Endothelial cell of hepatic sinusoid (primary cell): ENCODE measurements at regions not wholly inside any gene's neighbourhood (a gene's known extent, or its start where the extent isn't known, plus 50 kb on each side); places are given as distances from the start of the nearest gene placed in this dataset.
"Not testable (repeated sequence)": the region's sequence is repeated elsewhere in the genome, so short reads cannot be mapped to it uniquely, and the experiment has no call there.

ENCODE experiments used
- in situ Hi-C: cut with HindIII; loops from 2 replicates; pipeline ENCODE4 v1.10.0; 2017; ENCODE audit warnings: low sequenced_read_pairs

DNA sequence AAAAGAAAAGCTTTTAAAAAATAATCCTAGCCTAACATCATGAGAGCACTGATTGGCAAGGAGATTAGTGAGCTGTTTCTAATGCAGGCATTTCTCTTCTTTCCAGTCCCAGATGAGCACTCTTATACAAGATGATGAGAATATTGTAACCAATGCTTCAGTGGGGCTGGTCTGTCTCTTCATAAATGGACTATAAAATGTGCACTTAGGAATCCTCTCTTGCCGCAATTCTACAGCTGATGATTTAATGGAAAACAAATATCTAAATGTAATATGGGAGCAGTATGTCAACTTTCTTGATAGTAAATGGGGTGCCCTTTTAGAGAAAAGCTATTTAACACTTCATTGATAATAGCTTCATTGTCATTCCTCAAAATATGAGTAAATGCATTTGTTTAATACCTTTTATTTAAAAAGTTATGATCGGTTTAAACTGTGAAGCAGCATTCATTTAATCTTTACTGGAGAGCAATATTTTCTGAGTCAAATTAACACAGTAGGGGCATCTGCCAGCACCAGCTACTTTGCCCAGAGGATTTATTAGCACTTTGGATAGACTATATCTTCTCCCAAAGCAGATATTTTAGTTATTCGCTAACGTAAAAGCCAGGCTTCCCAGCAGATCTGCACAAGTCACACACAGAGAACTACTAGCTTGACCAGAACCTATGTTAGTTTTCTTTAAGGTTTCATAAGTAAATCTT, 985.9 kb downstream of the DIPK2A start:
- in situ Hi-C loops: no loop called here

DNA sequence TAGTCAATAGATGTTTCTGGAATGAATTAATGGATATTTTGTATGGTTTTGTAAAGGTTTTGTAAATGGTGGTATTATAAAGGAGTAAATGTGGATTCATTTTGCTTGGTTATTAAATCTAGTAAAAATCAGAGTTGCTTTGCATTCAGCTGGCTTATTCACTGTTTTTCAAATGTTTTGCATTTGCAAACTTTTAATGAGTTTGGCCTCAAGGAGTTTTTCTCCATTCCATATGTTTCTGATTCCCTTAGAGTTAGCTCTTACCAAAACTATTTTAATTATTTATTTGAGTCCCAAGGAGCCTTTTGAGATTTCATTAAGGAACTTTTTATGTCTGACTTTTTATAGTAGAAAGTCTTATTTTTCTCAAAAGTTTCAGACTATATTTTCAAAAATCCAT, 992.2 kb downstream of the DIPK2A start:
- in situ Hi-C loops: no loop called here

GRCh38 chr3:144966560-144966959, 994.9 kb downstream of the DIPK2A start:
- in situ Hi-C loops: no loop called here

- in situ Hi-C loops: no loop called here
Observed at GRCh38 chr3:144968750-144969350, 997.2 kb downstream of the DIPK2A start.

DNA sequence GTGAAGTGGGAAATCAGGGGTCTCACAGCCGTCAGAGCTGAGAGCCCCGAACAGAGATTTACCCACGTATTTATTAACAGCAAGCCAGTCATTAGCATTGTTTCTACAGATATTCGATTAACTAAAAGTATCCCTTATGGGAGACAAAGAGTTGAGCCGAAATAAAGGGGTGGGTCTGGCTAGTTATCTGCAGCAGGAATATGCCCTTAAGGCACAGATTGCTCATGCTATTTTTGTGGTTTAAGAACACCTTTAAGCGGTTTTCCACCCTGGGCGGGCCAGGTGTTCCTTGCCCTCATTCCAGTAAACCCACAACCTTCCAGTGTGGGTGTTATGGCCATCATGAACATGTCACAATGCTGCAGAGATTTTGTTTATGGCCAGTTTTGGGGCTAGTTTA, 1012.9 kb downstream of the DIPK2A start:
- in situ Hi-C loops: not testable (repeated sequence)

DNA sequence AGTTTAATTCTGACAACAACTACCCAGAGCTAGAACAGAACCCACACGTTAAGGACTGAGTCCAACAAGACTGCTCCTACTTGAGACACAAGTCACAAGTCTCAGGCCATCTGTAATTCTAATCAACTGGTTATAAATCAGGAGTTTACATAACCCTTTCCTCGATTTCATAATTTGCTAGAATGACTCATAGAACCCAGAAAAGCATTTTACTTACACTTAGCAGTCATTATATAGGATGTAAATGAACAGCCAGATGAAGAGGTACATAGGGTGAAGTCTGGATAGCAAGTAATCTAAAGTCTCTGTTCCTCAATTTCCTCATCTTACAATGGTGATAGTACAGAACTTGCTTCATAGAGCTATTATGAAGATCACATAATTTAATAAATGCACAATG, 1018.2 kb downstream of the DIPK2A start:
- in situ Hi-C loops: no loop called here

- in situ Hi-C loops: no loop called here
Observed at GRCh38 chr3:144995856-144996255, 1024.2 kb downstream of the DIPK2A start.

DNA sequence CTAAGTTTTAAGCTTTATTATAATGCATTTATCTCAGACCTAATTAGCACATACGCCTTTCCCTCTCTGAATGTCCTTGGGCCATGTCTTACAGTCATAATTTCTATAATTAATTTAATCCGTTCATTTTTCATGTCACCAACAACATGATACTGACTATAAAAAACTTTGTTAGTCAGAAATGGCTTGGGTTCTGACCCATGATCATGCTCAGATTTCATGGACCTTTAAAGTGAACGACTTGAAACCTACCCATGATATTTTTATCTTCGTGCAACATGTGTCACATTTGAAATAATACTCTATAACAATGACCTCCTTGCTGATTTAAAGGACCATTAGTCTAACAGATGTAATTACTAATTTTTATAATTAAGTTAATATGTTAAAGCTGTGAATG, 1033.8 kb downstream of the DIPK2A start:
- in situ Hi-C loops: no loop called here

DNA sequence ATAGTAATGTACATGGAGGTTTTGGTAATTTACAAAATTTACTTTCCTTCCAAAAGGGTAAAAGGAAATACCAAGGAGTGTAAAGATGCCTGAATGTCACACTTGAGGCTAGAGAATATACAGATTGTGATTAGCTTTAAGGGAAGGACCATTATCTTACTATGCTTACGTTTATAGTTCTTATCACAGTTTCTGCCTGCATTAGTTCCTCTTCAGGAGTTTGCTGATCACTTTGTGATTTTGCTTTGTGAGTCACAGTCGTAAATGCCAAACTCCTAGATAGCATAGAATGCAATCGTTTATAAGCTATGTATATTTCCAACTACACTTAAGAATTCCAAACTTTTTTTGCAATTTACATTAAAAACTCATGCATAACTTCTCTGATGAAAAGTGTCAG, 1034.6 kb downstream of the DIPK2A start:
- in situ Hi-C loops: no loop called here

- in situ Hi-C loops: no loop called here
Observed at GRCh38 chr3:145013931-145014330, 1042.3 kb downstream of the DIPK2A start.

GRCh38 chr3:145015253-145015652, 1043.6 kb downstream of the DIPK2A start:
- in situ Hi-C loops: no loop called here

GRCh38 chr3:145017959-145018358, 1046.3 kb downstream of the DIPK2A start:
- in situ Hi-C loops: no loop called here

GRCh38 chr3:145022447-145022846, 1050.8 kb downstream of the DIPK2A start:
- in situ Hi-C loops: no loop called here

DNA sequence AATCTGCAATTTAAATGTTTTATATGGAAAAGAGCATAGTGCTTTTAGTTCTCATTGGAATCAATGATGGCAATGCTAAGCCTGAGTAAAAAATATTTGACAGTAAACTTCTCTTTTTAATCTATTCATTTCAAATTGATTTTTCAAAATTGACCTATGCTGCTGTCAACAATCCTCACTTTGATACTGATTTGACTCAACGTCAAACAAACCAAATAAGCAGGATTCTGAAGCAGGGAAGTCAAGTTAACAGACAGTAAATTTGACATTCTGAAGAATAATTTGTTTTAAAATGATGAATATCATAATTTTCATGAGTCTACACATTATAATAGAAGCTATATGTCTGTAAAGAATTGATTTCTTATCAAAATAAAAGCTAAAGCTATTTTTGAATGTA, 1053.1 kb downstream of the DIPK2A start:
- in situ Hi-C loops: no loop called here

DNA sequence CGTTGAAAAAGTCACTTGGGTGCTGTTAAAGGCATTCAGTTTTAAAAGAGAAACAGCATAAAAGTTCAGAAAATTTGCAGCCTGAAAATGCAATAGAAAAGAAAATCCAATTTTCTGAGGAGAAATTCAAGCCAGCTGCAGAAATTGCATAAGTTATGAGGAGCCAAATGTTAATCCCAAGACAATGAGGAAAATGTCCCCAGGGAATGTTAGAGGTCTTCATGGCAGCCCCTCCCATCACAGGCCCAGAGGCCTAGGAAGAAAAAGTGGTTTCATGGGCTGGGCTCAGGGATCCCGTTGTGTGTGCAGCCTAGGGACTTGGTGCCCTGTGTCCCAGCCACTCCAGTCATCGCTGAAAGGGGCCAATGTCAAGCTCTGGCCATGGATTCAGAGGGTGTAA, 1055.6 kb downstream of the DIPK2A start:
- in situ Hi-C loops: not testable (repeated sequence)

DNA sequence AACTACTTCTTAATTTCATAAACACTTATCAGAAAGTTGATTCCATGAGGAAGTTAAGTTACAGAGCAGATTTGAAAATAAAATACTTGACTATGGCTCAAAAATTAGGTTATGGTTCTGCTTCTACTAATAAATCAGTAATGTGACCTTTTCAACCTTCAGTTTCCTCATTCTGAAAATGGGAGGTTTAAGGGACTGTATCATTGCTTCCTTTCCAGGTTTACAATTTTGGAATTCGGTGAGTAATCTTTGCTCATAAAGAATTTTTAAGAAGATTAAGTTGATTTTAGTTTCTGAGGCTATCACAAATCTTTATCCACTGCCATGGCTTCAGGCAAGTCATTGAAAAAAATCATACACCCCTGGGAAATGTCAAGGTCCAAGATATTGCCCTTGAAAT, 1061.2 kb downstream of the DIPK2A start:
- in situ Hi-C loops: no loop called here

DNA sequence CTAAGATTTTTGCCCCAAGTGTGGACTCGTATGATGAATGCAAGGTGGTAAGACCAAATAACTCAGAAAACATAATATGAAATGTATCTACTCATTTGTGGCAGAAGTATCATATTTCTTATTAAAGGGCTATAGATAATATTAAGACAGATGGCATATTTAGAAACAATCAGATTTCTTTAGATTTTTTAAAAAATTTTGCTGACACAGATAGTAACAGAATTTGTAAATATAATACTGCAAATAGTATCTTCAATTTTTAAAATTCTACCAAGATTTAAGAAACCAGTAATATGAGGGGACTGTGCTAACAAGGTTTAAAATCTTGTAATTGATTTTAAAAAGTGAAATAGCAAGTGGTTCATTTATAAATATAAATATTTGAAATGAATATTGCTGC, 1064.1 kb downstream of the DIPK2A start:
- in situ Hi-C loops: no loop called here

DNA sequence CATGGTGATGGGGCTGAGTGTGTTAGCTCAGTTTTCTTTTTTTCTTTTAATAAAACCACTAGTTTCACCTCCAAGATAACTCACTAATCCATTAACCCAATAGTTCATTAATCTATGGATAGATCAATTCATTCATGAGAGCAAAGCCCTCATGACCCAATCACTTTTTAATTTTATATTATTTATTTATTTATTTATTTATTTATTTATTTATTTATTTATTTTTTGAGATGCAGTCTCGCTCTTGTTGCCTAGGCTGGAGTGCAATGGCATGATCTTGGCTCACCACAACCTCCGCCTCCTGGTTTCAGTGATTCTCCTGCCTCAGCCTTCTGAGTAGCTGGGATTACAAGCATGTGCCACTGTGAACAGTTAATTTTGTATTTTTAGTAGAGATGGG, 1082.4 kb downstream of the DIPK2A start:
- in situ Hi-C loops: not testable (repeated sequence)

- in situ Hi-C loops: no loop called here
Observed at GRCh38 chr3:145055375-145056076, 1083.9 kb downstream of the DIPK2A start.

GRCh38 chr3:145058483-145058882, 1086.9 kb downstream of the DIPK2A start:
- in situ Hi-C loops: no loop called here

GRCh38 chr3:145063616-145064015, 1092.0 kb downstream of the DIPK2A start:
- in situ Hi-C loops: no loop called here

DNA sequence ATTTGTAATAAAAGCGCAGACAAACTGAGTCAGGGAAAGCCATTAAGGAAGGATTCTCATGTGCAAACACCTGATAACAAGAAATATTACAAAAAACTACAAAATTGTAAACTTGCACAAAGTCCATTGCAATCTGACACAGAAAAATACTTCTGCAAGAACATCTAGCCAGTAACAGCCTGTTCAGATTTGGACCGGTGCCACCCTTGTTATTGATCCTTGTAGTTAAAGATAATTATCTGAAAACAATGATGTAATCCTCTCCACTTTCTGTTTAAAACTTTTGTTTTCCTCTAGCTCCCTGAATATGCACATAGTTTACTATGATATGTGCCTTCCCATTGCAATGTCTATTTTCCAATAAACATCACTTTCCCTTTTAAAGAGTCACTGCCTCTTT, 1090.2 kb downstream of the PLOD2 start:
- in situ Hi-C loops: no loop called here
